AG08396 (cell line): ENCODE measurements at regions not wholly inside any gene's neighbourhood (a gene's known extent, or its start where the extent isn't known, plus 50 kb on each side); places are given as distances from the start of the nearest gene placed in this dataset.

Experiments used
- DNase-seq: peaks from one replicate; pipeline ENCODE4 v3.0.0; 2012; ENCODE audit warnings: low spot score, mixed read lengths

DNA sequence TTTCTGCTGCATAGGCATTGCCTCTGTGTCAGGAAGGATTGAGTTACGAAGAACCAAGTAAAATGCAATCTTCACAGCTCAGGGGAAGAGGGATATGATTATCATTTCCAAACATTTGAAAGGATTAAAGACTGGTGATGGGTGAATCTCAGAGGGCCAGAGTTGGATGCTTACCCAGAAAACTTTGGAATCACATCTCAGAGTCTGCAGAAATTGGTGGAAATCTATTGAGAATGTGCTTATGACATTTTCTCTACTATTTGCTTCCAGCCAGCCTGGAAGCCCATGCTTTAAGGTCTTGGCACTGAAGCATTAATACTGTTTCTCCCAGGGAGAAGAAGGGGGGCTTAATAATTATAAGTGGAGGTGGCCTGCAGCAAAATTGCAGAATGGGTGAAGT, 1301.4 kb upstream of the PIK3C3 start:
- DNase-seq, result no peak

- no peak for DNase-seq
Observed at GRCh38 chr18:40652321-40652720, 1302.7 kb upstream of the PIK3C3 start.

- no peak for DNase-seq
Observed at GRCh38 chr18:40651163-40651562, 1303.9 kb upstream of the PIK3C3 start.

DNA sequence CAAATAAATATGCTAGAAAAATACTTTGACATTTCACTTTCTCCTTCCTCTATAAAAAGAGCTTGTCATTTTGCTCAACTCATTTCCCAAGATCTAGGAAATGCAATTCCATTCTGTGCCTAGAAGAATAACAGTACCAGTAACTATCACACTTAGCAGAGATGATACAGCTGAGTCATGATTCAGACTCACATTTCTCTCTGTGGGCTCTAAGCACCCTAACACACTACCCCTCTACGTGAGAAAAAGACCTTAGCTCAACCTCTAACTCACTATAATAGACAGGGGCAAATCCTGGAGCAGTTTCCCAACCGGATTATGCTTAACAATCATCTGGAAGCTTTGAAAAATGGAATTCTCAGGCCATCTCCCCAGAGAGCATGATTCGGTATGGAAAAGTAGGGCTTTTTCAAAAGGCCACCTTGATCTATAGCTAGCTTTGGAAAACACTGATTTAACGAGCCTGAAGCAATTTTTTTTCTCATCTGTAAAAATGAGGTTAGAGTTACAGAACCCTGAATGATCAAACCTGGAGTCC, 1312.3 kb upstream of the PIK3C3 start:
- DNase-seq, result no peak

- DNase-seq, result no peak
Observed at GRCh38 chr18:40631319-40631718, 1323.7 kb upstream of the PIK3C3 start.

DNA sequence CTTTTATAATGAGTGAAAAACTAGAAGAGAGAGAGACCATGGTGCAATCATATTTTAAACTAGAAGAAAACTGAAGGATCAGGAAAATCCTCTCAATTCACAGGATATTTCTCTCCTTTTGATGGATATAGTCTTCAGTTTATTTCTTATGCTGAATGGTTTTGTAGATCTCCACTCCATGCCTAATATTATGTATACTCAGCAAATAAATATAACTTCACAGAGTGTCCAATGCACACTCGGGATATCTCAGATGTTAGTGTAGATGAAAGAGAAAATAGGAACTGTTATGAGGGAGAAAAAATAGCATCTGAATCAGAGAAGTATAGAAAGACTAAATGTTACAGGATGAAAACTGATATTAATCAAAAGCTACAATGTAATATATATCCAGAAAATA, 1324.5 kb upstream of the PIK3C3 start:
- DNase-seq, result no peak

DNA sequence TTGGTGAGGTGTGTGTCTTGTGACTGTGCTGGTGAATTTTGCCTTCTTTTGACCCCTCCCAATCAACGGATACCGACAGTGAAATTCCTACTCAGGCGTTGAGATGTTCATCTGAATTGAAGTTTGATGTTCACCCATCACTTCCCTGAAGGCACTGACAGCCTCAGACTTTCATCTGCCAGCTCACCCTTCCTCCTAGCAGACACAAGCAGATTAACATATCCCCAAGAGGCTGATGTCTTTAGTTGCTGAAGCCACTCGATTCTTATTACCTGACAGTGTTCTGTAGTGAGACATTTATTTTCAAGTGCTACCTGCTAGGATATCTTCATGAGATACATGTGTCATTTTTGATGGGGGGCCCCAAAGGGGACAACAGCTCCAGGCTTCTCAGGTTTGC, 1330.1 kb upstream of the PIK3C3 start:
- no peak for DNase-seq

- DNase-seq, result no peak
Observed at GRCh38 chr18:40613721-40614120, 1341.3 kb upstream of the PIK3C3 start.

DNA sequence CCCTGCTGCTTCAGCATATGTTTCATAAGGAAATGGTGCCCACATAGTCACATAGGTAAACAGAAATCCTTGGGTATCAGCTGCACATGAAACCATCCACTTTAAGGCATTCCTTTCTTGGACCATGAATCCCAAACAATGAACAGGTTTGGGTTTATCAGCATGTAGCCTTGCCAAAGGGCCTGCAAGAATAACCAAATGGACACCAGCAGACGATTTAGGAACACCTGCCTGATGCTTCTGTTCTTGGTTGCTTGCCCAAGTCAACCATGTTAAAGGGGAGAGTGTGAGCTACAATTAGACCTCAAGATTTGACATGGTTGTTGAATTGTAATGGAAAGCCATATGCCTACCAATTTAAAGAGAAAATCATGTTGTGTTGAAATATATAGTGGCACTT, 1342.7 kb upstream of the PIK3C3 start:
- DNase-seq, result no peak

- DNase-seq, result no peak
Observed at GRCh38 chr18:40608226-40608625, 1346.8 kb upstream of the PIK3C3 start.

DNA sequence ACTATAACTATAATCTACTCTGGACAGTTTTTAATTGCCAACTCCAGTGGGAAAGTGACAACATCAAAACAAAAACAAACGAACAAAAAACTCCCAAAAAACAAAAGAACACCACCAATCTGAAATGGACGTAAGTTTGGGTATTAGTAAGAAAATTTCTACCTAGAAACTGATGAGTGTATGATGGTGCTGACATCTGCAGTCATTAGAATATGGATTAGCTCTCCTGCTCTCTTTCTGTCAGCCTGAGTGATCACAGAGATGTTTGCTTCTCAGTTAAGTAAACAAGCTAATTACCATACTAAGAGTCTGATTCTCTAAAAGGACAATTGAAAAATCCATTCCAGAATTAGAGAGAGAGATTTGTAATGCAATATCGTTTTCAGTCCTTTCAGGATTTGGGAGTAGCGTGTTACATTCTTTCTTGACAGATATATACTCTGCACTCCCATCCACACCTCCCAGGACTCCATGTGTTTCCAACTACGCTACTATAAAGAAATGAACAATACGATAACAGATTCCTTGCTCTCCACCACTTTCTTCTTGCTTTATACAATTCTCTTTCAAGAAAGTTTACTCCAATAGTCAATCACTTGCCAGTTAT, 1347.4 kb upstream of the PIK3C3 start:
- DNase-seq, result no peak

- DNase-seq, result no peak
Observed at GRCh38 chr18:40606996-40607395, 1348.0 kb upstream of the PIK3C3 start.

DNA sequence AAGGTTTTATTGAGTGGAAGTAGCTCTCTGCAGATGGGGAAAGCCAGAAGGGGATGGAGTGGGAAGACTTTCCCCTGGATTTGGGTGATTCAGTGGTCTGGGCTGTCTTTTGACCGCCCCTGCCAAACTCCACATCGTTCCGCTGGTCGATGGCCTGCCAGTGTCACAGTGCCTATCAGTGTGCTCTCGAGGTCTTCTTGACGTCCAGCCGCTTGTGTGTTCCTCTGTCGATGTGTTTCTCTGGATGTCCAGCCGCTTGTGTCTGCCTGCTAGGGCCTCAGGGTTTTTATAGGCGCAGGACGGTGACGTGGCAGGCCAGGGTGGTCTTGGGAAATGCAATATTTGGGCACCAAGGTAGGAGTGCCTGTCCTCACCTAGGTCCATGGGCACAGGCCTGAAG, 1371.4 kb upstream of the PIK3C3 start:
- no peak for DNase-seq

DNA sequence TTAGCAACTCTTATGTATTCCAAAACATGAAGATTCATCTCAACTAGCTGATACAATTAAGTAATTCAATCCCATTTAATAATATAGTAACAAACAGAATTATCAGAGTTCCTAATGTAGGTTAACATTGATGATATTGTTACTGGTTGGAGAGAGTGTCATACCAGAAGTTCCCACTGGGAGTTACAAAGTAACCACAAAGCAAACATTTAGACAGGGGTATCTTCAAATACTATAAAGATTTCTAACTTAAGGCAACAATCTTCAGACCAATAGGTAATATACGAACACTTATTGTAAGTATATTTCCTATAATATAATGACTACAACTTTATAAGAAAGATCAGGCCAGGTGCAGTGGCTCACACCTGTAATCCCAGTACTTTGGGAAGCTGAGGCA, 1372.9 kb upstream of the PIK3C3 start:
- DNase-seq, result no peak

DNA sequence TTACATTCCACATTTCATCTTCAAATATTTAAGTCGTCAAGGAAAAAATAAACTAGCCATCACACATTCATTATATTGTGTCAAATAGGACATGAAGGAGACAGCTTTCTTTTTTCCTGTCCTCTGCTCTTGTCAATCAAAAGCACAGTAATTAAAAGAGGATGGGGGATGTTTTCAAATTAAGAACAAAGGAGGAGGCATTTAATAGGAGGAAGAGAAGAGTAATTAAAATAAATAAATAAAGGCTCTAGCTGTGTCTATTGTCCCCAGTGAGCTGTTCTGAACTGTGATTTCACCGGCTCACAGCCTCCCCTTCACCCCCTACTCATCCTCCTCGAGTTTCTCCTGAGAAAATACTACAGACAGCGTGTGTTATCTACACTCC, 1377.1 kb upstream of the PIK3C3 start:
- no peak for DNase-seq

GRCh38 chr18:40577239-40577980, 1377.6 kb upstream of the PIK3C3 start:
- no peak for DNase-seq

- DNase-seq, result no peak
Observed at GRCh38 chr18:40576507-40577115, 1378.4 kb upstream of the PIK3C3 start.

DNA sequence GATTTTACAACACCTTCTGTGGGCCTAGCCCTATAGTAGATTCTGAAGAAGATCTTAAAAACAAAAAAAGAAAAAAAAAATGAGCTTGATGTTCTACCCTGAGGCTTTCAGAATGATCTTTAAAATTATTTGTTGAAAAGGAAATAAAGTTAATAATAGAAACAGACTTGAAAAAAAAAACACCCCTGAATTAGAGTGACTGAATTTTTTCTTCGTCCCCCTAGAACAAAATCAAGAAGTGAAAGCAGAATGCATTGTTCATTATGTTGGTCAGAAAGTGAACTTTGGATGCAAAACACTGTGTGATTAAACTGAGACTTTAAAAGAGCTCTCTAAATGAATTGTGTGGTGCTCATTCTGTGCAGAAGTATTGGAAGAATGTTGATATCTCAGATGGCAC, 1384.4 kb upstream of the PIK3C3 start:
- no peak for DNase-seq

GRCh38 chr18:40569605-40570004, 1385.4 kb upstream of the PIK3C3 start:
- no peak for DNase-seq

DNA sequence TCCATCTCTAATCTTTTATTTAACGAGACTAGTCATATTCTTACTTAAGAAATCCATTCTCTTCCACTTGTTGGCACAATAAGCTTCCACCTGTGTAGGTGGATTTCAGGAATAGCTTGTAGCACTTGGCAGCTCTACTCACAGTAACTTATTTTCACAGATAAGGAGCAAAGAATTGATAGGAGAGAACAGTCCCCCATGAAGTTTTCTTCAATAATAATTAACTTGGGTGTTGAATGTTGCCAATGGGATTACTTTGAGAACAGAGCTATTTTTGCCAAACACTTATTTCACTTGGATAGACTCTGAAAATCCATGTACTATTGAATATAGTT, 1388.6 kb upstream of the PIK3C3 start:
- no peak for DNase-seq

DNA sequence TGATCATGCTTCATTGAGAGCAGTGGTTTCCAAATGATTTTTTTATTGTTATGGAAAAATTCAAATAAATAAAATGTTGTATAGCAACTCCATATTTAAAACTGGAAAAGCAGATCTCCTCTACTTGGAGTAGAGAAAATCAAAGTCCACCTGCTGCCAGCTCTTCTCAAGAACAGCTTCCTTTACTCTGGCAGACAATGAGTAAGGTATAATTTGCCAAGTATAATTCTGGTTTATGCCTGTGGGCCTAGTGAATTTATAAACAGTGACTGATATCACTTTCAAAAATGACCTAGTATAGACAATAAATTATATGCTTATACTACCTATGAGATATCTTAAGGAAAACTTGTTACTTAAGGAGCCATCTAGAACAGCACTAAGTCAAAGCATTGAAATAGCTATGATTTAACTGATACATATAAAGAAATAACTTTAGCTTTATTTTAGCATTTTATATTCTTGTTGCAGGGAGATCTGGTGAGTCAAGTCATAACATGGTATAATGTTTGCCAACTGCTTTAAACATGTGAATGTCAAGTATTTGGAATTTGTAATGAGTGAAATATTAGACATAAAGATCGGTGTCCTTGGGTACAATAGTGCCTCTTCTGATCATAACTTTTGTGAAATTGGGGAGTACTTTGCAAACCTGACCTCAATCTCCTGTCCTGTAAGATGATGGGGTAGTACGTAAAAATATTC, 1389.1 kb upstream of the PIK3C3 start:
- DNase-seq, result no peak

GRCh38 chr18:40559556-40559955, 1395.5 kb upstream of the PIK3C3 start:
- no peak for DNase-seq
